SW 1271 (cell line): ENCODE measurements at regions not wholly inside any gene's neighbourhood (a gene's known extent, or its start where the extent isn't known, plus 50 kb on each side); places are given as distances from the start of the nearest gene placed in this dataset.
"Not testable (repeated sequence)": the region's sequence is repeated elsewhere in the genome, so short reads cannot be mapped to it uniquely, and the experiment has no call there.

Experiments
- DNase-seq, 2 experiments: peaks; one replicate each; lab custom pipeline; 2025; lab: John Stamatoyannopoulos, UW

GRCh38 chr5:21482983-21483650 lies 1370.0 kb downstream of the CDH12 start:
- not testable (repeated sequence) for DNase-seq

- DNase-seq = not testable (repeated sequence)
These were observed 1370.6 kb downstream of the CDH12 start for GRCh38 chr5:21482522-21482921.

- not testable (repeated sequence) for DNase-seq
These were observed 1371.5 kb downstream of the CDH12 start for GRCh38 chr5:21481320-21482270.

GRCh38 chr5:21480054-21480453 lies 1373.1 kb downstream of the CDH12 start:
- not testable (repeated sequence) for DNase-seq

- not testable (repeated sequence) for DNase-seq
These were observed 1379.2 kb downstream of the CDH12 start for GRCh38 chr5:21473981-21474380.

GRCh38 chr5:21473436-21473835 lies 1379.7 kb downstream of the CDH12 start:
- not testable (repeated sequence) for DNase-seq

- not testable (repeated sequence) for DNase-seq
These were observed 1381.5 kb downstream of the CDH12 start for GRCh38 chr5:21471691-21472090.

- peak; percentile 8 to 35 for DNase-seq
These were observed 1383.5 kb downstream of the CDH12 start for GRCh38 chr5:21469523-21470101.

- DNase-seq = not testable (repeated sequence)
These were observed 1385.6 kb downstream of the CDH12 start for GRCh38 chr5:21467544-21467943.

GRCh38 chr5:21459744-21460073 lies 1393.4 kb downstream of the CDH12 start:
- DNase-seq = not testable (repeated sequence)

- no peak for DNase-seq
These were observed 1400.7 kb downstream of the CDH12 start for GRCh38 chr5:21452449-21452848.

- no peak for DNase-seq
These were observed 1420.5 kb downstream of the CDH12 start for GRCh38 chr5:21432646-21433045.

GRCh38 chr5:21424907-21425306 lies 1428.2 kb downstream of the CDH12 start:
- no peak for DNase-seq

- peak in 1 of 2 experiments; percentile 2 for DNase-seq
These were observed 1431.4 kb upstream of the CDH18 start for GRCh38 chr5:21419383-21419782.

GRCh38 chr5:21402089-21402488 lies 1414.1 kb upstream of the CDH18 start:
- not testable (repeated sequence) for DNase-seq

GRCh38 chr5:21398511-21398910 lies 1410.5 kb upstream of the CDH18 start:
- DNase-seq = no peak

- DNase-seq = no peak
These were observed 1409.7 kb upstream of the CDH18 start for GRCh38 chr5:21397693-21398092.

GRCh38 chr5:21391506-21391905 lies 1403.5 kb upstream of the CDH18 start:
- DNase-seq = peak in 1 of 2 experiments; percentile 74

GRCh38 chr5:21360754-21361153 lies 1372.8 kb upstream of the CDH18 start:
- not testable (repeated sequence) for DNase-seq

GRCh38 chr5:21341948-21342261 lies 1353.9 kb upstream of the CDH18 start:
- DNase-seq = not testable (repeated sequence)

GRCh38 chr5:21341203-21341947 lies 1353.4 kb upstream of the CDH18 start:
- not testable (repeated sequence) for DNase-seq

- not testable (repeated sequence) for DNase-seq
These were observed 1352.2 kb upstream of the CDH18 start for GRCh38 chr5:21340233-21340632.
